ENCODE measurements at regions not wholly inside any gene's neighbourhood (a gene's known extent, or its start where the extent isn't known, plus 50 kb on each side); places are given as distances from the start of the nearest gene placed in this dataset.

- Histone ChIP-seq H3K9ac (no peak overlapping the region), H3K4me3 (no peak overlapping the region), H2AFZ (replicated peaks) (no peak overlapping the region), H3K79me2 (ENCODE audit: low read depth) (no peaks in the 10 kb centered on the region), H4K20me1 (ENCODE audit: low read depth) (peaks cover 60% of the 10 kb centered on the region), H3K27me3 (no peaks in the 10 kb centered on the region), H3K27ac (no peak overlapping the region), H3K4me2 (no peak overlapping the region), H3F3A (ENCODE audit: low read depth) (no peaks in the 10 kb centered on the region), H3K9me3 (ENCODE audit: low read depth) (no peaks in the 10 kb centered on the region), H3K36me3 (no peaks in the 10 kb centered on the region), H3K4me1 (no peaks in the 10 kb centered on the region)
- peaks cover 3% of the 10 kb centered on the region for H3K27me3 Mint-ChIP-seq (ENCODE audit: insufficient read depth, low read depth)
- no peak for DNase-seq (ENCODE audit: low spot score)
- H3K4me1 Mint-ChIP-seq = peaks cover 39% of the 10 kb centered on the region
- H3K9me3 Mint-ChIP-seq = no peaks in the 10 kb centered on the region
- H3K27ac Mint-ChIP-seq = no peak overlapping the region
- peaks cover 4% of the 10 kb centered on the region for H3K36me3 Mint-ChIP-seq
- TF ChIP-seq EZH2phosphoT487 (IDR thresholded peaks at IDR 0.05) (no peak), CTCF (IDR thresholded peaks at IDR 0.05) (no peak), EZH2 (IDR thresholded peaks at IDR 0.05) (no peak)
- H3K4me3 Mint-ChIP-seq = no peak overlapping the region
Observed at GRCh38 chr18:46402396-46402795, 254.6 kb downstream of the LOXHD1 start.

DNA sequence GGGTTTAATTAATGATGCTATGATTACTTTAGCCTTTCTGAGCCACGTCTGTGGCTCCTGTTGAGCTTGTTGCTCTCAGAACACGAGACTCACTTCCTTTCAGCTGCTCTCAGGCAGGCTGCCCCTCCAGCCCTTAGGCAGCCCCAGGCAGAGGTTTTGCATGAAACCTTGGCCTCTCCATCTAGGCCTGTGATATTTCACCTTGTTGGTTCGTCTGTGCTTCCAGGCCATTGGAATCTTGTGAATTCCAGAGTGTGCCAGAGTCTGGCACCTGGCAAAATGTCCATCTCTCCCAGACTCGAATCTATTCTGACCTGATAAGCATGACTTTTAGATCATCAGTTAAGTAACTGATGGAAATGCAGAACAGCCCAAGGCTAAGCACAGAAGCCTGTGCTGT is 254.1 kb downstream of the LOXHD1 start:
- H3K4me3 ChIP-seq = no peak overlapping the region
- Mint-ChIP-seq H3K4me3 (no peak overlapping the region), H3K27ac (no peak overlapping the region), H3K27me3 (ENCODE audit: insufficient read depth, low read depth) (peaks cover 3% of the 10 kb centered on the region), H3K4me1 (peaks cover 44% of the 10 kb centered on the region), H3K9me3 (no peaks in the 10 kb centered on the region), H3K36me3 (peaks cover 9% of the 10 kb centered on the region)
- H3F3A ChIP-seq (ENCODE audit: low read depth) = no peaks in the 10 kb centered on the region
- H3K4me2 ChIP-seq = no peak overlapping the region
- H3K36me3 ChIP-seq = no peaks in the 10 kb centered on the region
- no peak overlapping the region for H3K9ac ChIP-seq
- DNase-seq (ENCODE audit: low spot score) = no peak
- H3K4me1 ChIP-seq = no peaks in the 10 kb centered on the region
- H3K79me2 ChIP-seq (ENCODE audit: low read depth) = no peaks in the 10 kb centered on the region
- H4K20me1 ChIP-seq (ENCODE audit: low read depth) = peaks cover 62% of the 10 kb centered on the region
- no peaks in the 10 kb centered on the region for H3K9me3 ChIP-seq (ENCODE audit: low read depth)
- no peak overlapping the region for H2AFZ ChIP-seq (replicated peaks)
- no peak overlapping the region for H3K27ac ChIP-seq
- H3K27me3 ChIP-seq = no peaks in the 10 kb centered on the region
- TF ChIP-seq EZH2 (IDR thresholded peaks at IDR 0.05) (no peak), EZH2phosphoT487 (IDR thresholded peaks at IDR 0.05) (no peak), CTCF (IDR thresholded peaks at IDR 0.05) (no peak)

- no peak overlapping the region for H2AFZ ChIP-seq (replicated peaks)
- Mint-ChIP-seq H3K9me3 (no peaks in the 10 kb centered on the region), H3K36me3 (peaks cover 9% of the 10 kb centered on the region), H3K27me3 (ENCODE audit: insufficient read depth, low read depth) (peaks cover 3% of the 10 kb centered on the region), H3K27ac (no peak overlapping the region), H3K4me3 (no peak overlapping the region), H3K4me1 (peaks cover 37% of the 10 kb centered on the region)
- H4K20me1 ChIP-seq (ENCODE audit: low read depth) = peaks cover 65% of the 10 kb centered on the region
- H3K4me1 ChIP-seq = no peaks in the 10 kb centered on the region
- H3K4me3 ChIP-seq = no peak overlapping the region
- no peaks in the 10 kb centered on the region for H3F3A ChIP-seq (ENCODE audit: low read depth)
- H3K27ac ChIP-seq = no peak overlapping the region
- no peaks in the 10 kb centered on the region for H3K79me2 ChIP-seq (ENCODE audit: low read depth)
- H3K9ac ChIP-seq = no peak overlapping the region
- no peak for TF ChIP-seq EZH2 (IDR thresholded peaks at IDR 0.05)
- TF ChIP-seq EZH2phosphoT487 (IDR thresholded peaks at IDR 0.05) = no peak
- TF ChIP-seq CTCF (IDR thresholded peaks at IDR 0.05) = no peak
- no peaks in the 10 kb centered on the region for H3K36me3 ChIP-seq
- H3K9me3 ChIP-seq (ENCODE audit: low read depth) = no peaks in the 10 kb centered on the region
- H3K4me2 ChIP-seq = no peak overlapping the region
- DNase-seq (ENCODE audit: low spot score) = no peak
- no peaks in the 10 kb centered on the region for H3K27me3 ChIP-seq
Observed at GRCh38 chr18:46405832-46406538, 251.0 kb downstream of the LOXHD1 start.
